CD4-positive, alpha-beta T cell treated with Interleukin-15 for 1 hour (primary cell): ENCODE measurements at regions not wholly inside any gene's neighbourhood (a gene's known extent, or its start where the extent isn't known, plus 50 kb on each side); places are given as distances from the start of the nearest gene placed in this dataset.

Source experiments
- DNase-seq: peaks from one replicate; pipeline ENCODE4 v3.0.0-alpha.2; 2020

- no peak for DNase-seq
These were observed 367.8 kb downstream of the FIGN start for GRCh38 chr2:163367825-163368582.

GRCh38 chr2:163364736-163365135, 371.1 kb downstream of the FIGN start:
- no peak for DNase-seq

- DNase-seq: no peak
These were observed 382.3 kb downstream of the FIGN start for GRCh38 chr2:163353551-163353950.

- DNase-seq: no peak
These were observed 383.8 kb downstream of the FIGN start for GRCh38 chr2:163351966-163352365.

- no peak for DNase-seq
These were observed 384.7 kb downstream of the FIGN start for GRCh38 chr2:163351143-163351542.

- DNase-seq: no peak
These were observed 386.9 kb downstream of the FIGN start for GRCh38 chr2:163348857-163349380.

GRCh38 chr2:163347982-163348856, 387.6 kb downstream of the FIGN start:
- DNase-seq: no peak

GRCh38 chr2:163345795-163346573, 389.8 kb downstream of the FIGN start:
- DNase-seq: no peak

GRCh38 chr2:163343316-163343715, 392.5 kb downstream of the FIGN start:
- no peak for DNase-seq

GRCh38 chr2:163341426-163341825, 394.4 kb downstream of the FIGN start:
- DNase-seq: no peak

- no peak for DNase-seq
These were observed 397.5 kb downstream of the FIGN start for GRCh38 chr2:163338270-163338669.

GRCh38 chr2:163324677-163325076, 411.1 kb downstream of the FIGN start:
- no peak for DNase-seq

GRCh38 chr2:163319006-163319405, 416.8 kb downstream of the FIGN start:
- no peak for DNase-seq

GRCh38 chr2:163314712-163315111, 421.1 kb downstream of the FIGN start:
- DNase-seq: no peak

GRCh38 chr2:163312713-163313112, 423.1 kb downstream of the FIGN start:
- no peak for DNase-seq

- DNase-seq: no peak
These were observed 429.2 kb downstream of the FIGN start for GRCh38 chr2:163306647-163307046.

- DNase-seq: no peak
These were observed 433.7 kb downstream of the FIGN start for GRCh38 chr2:163302141-163302540.

GRCh38 chr2:163291790-163292189, 444.0 kb downstream of the FIGN start:
- no peak for DNase-seq

GRCh38 chr2:163281717-163282116, 443.1 kb upstream of the KCNH7 start:
- DNase-seq: no peak

GRCh38 chr2:163269374-163270021, 430.9 kb upstream of the KCNH7 start:
- no peak for DNase-seq

GRCh38 chr2:163266772-163267171, 428.2 kb upstream of the KCNH7 start:
- DNase-seq: no peak

- no peak for DNase-seq
These were observed 427.0 kb upstream of the KCNH7 start for GRCh38 chr2:163265562-163265961.

- no peak for DNase-seq
These were observed 425.8 kb upstream of the KCNH7 start for GRCh38 chr2:163264341-163264740.
